ENCODE measurements at regions not wholly inside any gene's neighbourhood (a gene's known extent, or its start where the extent isn't known, plus 50 kb on each side); places are given as distances from the start of the nearest gene placed in this dataset.

DNA sequence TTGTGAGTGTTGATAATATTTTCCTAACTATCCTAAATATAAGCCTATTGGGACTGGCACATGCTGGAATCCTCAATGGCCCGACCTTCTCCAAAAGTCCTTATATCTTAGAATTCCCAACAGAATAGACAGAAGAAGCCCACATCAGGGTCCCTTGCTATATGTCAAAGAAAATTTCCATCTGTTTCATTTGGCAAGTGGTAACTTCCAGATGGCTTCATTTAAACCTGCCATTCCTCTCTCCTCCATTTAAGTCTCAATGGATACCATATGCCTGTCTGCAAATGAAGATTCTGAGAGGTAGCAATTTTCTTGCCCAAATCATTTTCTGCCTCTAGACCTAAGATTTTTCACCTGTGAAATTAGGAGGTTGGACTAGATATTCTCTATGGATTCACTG, 73.1 kb upstream of the KCNA4 start:
- in situ Hi-C loops (cut with HindIII; ENCODE audit: low sequenced_read_pairs), result no loop called here
- no peak for DNase-seq (ENCODE audit: low spot score)

DNA sequence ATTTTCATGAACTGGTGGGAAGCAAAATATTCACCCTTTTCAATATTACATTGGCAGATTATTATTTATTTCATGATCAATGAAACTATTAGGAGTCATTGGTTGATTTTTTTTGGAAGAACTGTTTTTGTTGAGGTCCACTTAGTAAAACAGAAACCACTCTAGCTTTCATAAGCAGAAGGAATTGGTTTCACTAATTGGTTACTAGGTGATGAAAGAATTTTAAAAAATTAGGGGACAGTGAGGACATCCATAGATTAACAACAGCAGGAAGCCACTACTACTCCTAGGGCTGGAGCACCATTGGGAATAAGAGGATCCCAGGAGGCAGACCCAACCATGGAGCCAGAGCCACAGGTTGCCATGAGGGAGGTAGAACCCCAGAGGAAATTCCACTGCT, 74.4 kb upstream of the KCNA4 start:
- no peak for DNase-seq (ENCODE audit: low spot score)
- in situ Hi-C loops (cut with HindIII; ENCODE audit: low sequenced_read_pairs), result no loop called here

DNA sequence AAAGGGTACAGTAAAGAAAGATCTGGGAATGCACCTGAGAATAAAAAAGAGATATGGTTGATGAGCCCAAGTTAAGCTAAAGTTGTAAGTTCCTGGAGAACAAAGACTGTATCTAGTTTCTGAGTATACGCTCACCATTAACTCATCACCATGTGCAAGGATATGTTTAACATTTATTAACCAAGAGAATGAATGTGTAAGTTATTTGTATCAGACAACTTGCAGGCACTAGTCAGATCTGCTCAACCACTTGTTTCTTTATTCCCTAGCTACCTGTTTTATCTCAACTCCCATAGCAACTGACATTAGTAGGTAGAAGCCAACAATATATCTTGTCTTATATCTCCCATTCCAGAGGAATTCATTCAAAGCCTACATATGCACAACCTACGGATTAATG, 74.9 kb upstream of the KCNA4 start:
- DNase-seq (ENCODE audit: low spot score), result no peak
- in situ Hi-C loops (cut with HindIII; ENCODE audit: low sequenced_read_pairs), result no loop called here

DNA sequence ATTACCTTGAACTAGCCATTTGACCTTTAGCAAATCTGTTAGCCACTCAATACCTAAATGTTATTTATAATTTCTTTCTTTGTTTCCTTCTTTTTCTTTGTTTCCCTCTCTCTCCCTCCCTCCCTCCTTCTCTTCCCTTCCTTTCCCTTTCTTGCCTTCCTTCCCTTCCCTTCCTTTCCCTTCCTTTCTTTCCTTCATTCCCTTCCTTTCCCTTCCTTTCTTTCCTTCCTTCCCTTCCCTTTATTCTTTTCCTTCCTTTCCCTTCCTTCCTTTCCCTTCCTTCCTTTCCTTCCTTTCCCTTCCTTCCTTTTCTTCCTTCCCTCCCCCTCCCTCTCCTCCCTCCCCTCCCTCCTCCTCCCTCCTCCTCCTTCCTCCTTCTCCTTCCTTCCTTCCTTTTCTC, 75.7 kb upstream of the KCNA4 start:
- no peak for DNase-seq (ENCODE audit: low spot score)
- in situ Hi-C loops (cut with HindIII; ENCODE audit: low sequenced_read_pairs), result no loop called here

DNA sequence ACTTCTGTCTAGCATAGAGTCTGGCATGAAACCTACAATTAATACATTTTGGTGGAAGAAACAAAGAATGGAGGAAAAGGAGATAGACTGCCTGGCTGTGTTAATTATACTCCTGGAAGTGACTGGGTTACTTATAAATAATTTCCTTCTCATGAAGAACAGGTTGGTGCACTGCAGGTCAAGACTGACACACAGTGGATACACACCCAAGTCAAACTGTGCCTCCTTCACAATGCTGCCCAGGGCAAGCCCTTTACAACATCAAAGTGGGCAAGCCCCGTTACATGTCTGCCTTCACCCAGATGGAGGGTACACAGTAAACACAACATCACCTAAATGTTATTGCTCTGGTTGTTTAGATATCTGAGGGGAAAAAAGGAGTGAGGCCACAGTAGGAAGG, 83.7 kb upstream of the KCNA4 start:
- DNase-seq (ENCODE audit: low spot score), result no peak
- in situ Hi-C loops (cut with HindIII; ENCODE audit: low sequenced_read_pairs), result no loop called here

DNA sequence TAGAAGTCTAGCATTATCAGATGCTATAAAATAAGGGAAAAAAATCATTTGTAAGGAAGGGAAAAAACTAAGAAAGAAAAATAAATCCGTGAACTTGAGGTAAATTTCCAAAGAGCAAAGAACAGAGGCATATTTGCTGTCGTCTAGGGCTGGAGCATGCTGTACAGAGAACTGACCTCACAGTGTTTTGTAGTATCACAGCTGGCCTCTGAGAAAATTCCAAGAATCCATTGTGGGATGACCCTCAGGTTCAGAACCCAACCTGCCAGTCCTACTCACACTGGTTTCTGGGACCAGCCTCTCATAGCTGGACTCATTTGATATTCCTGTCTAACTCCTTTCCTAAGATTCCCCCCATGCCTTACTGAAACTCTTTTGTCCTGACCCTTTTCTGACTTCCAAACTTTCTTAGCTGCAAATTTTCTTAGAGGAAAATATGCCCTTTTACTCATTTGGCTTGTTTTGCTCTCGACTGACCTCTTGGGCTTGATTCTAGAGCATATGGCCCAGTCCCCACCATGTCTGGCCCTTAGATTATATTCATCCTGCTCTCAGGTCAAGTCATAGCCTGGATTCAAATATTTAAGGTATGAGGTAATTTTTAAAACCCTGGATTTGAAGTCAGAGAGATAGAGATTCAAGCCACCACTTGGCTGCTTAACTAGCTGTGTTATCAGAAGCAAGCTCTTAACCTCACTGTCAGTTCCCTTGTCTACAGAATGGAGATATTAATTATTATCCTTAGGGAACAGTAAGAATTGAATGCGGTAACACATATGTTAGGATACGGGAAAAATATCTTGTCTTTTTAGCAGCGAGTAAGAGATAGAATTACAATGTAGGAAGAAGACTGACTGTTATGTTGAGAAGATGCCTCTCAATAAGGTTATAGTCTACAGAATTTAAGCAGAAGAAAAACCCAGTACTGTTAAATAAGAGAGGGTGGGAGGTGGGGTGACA, 89.7 kb upstream of the KCNA4 start:
- in situ Hi-C loops (cut with HindIII; ENCODE audit: low sequenced_read_pairs), result no loop called here
- DNase-seq (ENCODE audit: low spot score), result no peak

DNA sequence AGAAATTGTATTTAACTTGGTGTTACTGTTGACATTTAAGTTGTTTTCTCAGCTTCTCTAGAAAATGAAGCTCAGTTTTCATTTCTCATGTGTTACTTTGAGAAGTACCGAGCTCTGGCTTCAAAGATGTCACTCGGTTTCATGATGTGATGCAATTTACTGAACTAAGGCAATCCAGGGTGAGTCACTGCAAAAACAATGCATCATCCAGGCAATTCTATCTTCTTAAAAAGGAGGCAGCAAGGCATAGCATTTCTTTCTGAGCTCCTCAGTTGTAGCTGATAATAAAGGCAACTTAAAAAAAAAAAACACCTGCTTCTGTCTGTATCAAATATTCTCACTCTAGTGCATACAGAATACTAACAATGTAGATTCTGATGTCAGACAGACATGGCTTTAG, 91.1 kb upstream of the KCNA4 start:
- in situ Hi-C loops (cut with HindIII; ENCODE audit: low sequenced_read_pairs), result no loop called here
- DNase-seq (ENCODE audit: low spot score), result no peak

DNA sequence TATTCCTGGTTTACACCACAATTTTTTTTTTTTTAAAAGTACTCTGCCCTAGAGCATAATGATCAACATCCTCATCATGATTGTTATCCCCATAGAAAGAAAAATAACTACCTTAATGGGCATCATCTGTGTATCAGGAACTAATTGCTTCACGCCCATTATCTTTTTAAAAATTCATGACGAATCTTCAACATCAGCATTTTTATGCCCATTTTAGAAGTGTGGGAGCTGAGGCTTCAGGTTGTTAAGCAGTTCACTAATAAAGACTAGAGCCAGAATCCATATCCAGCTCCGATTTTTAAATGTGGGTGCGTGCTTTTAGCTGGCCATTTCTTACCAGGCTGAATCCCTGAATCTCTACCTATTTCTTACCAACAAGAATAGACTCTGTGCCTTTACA, 92.9 kb upstream of the KCNA4 start:
- no peak for DNase-seq (ENCODE audit: low spot score)
- in situ Hi-C loops (cut with HindIII; ENCODE audit: low sequenced_read_pairs), result no loop called here

DNA sequence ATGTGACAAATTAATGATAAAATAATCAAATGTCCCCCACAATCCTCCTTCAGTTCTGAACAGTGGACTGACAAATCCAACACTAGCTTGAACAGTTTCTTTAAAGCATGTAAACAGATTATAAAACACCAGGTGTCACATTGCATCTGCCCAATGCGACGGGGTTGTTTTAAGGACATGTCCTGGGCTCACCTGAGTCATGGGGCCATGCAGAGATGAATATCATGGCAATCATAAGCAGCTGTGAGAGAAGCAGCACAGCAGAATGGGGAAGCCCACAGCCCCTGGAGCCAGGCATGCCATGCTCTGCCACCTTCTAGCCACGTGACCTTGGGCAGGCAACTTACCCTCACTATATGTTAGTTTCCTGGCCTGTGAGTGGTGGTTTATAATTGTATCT, 93.9 kb upstream of the KCNA4 start:
- DNase-seq (ENCODE audit: low spot score), result no peak
- in situ Hi-C loops (cut with HindIII; ENCODE audit: low sequenced_read_pairs), result no loop called here

DNA sequence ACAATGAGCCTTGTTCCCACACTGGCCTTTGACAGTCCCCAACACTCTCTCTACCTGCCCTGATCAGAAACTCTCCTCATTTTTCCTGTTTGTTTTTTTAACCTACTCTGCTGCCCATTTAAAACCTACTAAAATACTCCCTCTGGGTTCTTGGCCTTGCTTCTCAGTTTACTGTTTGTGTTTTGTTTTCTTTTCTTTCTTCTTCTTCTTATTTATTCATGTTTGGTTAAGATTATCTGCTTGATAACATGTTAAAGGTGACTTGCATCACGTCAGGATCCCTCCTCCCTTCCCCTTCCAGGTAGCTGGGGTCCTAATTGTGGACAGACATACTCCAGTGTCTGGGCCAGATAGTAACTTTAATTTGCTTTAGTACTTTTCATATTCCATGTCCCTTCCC, 95.0 kb upstream of the KCNA4 start:
- no peak for DNase-seq (ENCODE audit: low spot score)
- in situ Hi-C loops (cut with HindIII; ENCODE audit: low sequenced_read_pairs), result no loop called here

DNA sequence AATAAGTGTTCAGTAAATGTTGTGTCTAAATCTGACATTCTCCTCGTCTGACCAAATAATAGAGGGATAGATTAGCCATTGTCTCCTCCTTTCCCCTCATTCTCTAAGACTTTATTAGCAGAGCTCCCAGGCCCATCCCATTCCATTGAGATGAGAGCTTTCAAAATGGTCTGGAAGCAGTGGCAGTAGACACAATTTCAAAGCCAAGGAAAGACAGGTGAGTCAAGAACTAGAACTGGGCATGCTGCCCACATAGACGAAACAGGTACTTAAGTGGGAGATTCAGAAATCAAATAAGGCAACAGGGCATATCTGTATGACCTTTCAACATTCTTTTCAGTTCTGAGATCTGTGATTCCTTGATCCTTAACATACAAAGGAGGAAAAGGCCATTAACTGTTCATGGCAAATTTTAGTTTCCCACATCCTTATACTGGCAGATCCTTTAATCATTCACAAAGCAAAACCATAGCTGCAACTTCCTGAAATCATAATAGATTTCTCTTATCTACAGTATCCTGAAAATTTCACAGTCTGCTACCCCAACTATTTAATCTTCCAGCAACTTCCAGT, 96.6 kb upstream of the KCNA4 start:
- in situ Hi-C loops (cut with HindIII; ENCODE audit: low sequenced_read_pairs), result no loop called here
- no peak for DNase-seq (ENCODE audit: low spot score)

DNA sequence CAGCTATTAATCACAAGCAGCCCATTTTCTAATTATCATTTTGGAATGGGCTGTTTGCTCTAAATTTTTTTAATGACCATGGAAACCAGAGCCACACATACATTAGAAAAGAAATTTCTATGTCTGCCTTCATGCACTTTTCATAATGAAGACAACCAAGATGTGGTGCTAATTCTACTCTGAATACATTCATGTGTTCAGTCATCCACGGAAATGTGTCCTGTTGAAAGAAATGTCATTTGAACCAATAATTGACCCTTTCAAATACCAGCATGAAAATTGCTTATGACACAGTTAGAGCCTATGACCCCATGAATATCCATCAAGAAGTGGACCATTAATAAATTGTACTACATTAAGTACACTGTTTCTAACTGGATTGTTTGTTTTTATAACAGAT, 99.7 kb upstream of the KCNA4 start:
- in situ Hi-C loops (cut with HindIII; ENCODE audit: low sequenced_read_pairs), result no loop called here
- DNase-seq (ENCODE audit: low spot score), result no peak

DNA sequence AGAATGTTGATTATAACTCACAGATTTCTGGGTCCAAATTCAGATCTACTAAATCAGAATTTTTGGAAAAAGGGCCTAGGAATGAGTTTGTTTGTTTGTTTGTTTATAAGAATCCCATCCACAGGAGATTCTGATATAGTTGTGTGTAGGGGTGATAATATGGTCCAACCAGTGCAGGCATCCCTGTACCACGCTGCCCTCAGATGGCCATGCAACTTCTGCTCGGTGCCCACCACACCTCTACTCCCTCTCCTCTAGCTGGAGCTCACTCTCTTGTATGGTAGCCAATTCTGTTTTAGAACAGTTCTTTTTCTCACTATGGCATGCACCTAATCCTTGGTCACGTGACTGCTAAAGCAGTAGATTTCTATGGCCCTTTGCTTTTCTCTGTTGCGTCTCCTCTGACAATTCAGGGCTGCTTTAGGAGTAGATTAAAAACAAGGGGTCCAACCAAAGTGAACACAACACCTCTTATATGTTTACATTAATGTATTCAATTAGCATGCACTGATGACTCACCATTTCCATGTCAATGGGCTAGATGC, 103.3 kb upstream of the KCNA4 start:
- in situ Hi-C loops (cut with HindIII; ENCODE audit: low sequenced_read_pairs), result no loop called here
- no peak for DNase-seq (ENCODE audit: low spot score)

DNA sequence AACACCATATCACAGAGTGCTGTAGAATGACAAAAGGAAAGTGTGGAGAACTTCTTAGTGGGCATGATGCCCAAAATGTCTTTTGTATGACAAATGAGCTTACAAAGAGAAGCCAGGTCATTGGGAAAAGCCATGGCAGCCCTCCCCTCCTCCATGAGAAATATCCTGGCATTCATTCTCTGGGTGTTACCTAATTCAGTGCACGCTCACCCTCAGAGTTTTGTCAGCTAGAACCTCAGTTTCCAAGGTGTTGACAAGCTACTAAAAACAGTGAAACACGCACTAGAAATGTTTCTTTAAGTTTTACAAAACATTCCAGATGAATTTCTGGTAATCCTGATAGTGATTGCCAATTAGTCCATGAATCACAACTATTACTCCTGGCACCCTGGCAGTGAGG, 105.4 kb upstream of the FSHB start:
- in situ Hi-C loops (cut with HindIII; ENCODE audit: low sequenced_read_pairs), result no loop called here
- no peak for DNase-seq (ENCODE audit: low spot score)

DNA sequence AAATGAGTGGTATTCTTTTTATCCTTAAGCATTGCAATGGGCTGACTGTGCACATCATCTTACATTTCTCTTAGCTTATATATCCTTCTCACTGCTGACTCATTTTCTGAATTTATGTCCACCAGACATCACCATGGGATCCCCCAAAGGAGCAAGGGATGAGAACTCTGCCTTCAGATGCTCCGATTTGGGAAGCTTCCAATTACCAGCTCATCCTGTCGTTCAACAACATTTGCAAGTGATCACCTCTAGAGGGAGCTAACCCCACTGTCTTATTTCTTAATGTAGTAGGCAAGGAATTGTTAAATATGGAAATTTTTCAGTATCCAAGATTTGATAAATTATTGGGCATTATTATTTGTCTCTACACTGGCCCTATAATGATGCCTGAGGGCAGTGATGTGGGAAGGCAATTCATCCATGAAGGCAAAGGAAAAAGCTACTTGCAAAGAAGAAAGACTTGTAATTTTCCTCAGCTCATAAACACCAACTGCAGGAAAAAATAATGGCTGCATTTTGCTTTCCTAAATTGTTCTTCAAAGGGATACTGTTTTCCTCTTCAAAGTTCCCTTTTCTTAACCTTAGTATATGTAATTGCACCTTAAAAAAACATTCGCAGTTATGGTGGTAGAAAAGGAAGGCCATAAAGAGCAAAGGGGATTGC, 102.4 kb upstream of the FSHB start:
- DNase-seq (ENCODE audit: low spot score), result peak; percentile 19
- in situ Hi-C loops (cut with HindIII; ENCODE audit: low sequenced_read_pairs), result no loop called here

DNA sequence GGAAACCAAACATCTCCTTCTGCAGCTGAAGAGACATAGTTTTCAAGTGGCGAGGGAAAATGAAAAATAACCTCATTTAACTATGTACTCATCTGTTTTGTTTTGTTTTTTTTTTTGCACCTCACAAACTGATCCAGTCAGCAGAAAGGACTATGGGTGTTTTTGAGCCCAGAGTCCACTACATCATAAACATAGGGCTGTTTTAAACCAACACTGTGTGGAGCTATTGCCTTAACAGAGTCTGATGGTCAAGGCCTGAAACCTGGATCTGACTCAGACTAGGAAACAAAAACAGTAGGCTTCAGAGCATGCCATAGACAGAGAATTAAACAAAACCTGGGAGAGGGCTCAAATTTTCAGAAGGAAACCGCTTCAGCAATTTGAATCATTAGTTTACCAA, 99.3 kb upstream of the FSHB start:
- no peak for DNase-seq (ENCODE audit: low spot score)
- in situ Hi-C loops (cut with HindIII; ENCODE audit: low sequenced_read_pairs), result no loop called here

DNA sequence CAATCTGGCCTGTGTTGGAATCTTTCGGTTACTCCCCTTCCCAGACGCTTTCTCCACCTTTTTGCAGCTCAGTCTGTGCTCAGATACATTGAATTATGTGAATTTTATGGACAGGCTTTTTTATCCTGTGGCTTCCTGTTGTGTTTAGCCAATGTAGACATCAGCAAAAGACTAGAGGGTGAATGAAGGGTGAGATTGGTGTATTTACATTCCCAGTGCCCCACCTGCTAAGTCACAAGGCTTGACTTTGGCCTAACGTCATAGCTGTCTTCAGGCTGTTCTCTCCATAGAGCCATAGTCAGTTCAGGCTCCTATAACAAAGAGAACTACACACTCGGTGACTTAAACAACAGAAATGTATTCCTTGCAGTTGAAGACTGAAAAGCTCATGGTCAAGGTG, 97.5 kb upstream of the FSHB start:
- no peak for DNase-seq (ENCODE audit: low spot score)
- in situ Hi-C loops (cut with HindIII; ENCODE audit: low sequenced_read_pairs), result no loop called here

DNA sequence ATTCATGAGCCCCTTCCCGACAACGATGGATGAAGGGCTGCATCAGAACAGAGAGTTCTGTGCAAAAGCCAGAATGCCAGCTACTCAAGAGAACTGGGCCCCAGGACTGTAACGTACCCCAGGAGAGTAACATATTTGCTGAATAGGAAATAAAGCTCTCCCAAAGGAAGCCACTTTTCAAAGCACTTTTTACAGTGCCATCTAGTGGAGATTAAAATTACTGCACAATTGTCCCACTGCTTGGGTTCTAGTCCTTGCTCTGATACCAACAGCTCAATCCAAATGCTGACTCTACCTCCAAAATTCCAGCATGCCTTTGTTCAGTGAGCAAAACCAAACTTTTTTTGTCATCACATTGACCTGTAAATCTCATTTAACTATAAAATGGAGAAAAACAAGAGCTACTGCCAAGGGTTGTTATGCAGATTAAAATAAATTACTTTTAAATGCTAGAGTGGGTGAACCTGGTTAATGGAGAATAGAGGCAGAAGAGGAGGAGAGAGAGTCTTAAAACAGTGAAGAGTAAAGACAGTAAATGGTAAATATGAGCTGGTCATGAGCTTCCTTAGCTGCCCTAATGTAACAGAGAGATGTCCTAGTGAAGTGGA, 87.6 kb upstream of the FSHB start:
- peak; percentile 18 for DNase-seq (ENCODE audit: low spot score)
- in situ Hi-C loops (cut with HindIII; ENCODE audit: low sequenced_read_pairs), result no loop called here

DNA sequence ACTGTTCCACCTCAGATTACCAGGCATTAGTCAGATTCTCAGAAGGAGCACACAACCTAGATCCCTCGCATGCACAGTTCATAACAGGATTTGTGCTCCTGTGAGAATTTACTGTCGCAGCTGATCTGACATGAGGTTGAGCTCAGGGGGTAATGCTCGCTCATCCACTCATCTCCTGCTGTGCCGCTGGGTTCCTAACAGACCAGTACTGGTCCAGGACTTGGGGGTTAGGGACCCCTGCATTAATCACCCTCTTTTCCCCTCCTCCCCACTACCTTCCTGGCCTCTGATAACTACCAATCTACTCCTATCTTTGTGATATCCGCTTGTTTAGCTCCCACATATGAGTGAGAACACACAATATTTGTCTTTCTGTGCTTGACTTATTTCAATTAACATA, 83.5 kb upstream of the FSHB start:
- DNase-seq (ENCODE audit: low spot score), result no peak
- in situ Hi-C loops (cut with HindIII; ENCODE audit: low sequenced_read_pairs), result no loop called here

DNA sequence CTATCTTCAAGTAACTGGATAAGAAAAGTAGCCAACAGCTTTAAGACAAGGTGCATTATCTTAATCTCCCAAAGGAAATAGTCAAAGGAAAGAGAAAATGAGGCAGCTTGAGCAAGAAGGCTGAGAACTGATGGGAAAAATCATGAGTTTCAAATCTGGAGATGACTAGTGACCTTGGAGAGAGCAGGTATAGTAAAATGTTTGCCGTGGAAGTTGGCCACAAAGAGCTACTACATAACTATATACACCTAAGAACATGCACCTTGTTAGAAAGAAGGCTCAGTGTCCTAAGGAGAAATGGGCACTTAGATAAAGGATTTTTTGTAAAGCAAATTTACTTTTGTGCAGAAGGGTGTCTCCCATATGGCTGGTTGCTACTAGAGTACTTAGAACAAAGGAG, 80.8 kb upstream of the FSHB start:
- DNase-seq (ENCODE audit: low spot score), result no peak
- in situ Hi-C loops (cut with HindIII; ENCODE audit: low sequenced_read_pairs), result no loop called here
